ENCODE measurements at regions not wholly inside any gene's neighbourhood (a gene's known extent, or its start where the extent isn't known, plus 50 kb on each side); places are given as distances from the start of the nearest gene placed in this dataset.
"Not testable (repeated sequence)": the region's sequence is repeated elsewhere in the genome, so short reads cannot be mapped to it uniquely, and the experiment has no call there.

DNA sequence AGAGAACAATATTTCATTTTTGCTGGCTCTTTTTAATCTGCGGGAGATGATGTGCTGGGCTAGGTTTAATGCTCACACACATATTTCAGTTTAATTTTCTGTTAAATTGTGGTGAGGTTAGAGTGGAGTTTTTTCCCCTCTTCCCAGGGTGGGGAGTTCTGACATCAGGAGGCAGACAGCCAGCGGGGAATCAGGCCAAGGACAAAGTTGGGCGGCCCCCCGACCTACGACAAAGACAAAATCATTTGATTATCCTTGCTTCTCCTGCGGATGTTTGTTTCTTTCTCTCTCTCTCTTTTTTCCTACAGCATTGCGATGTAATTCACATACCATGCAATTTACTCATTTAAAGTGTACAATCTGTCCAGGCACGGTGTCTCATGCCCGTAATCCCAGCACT, 295.9 kb downstream of the NPIPA7 start:
- not testable (repeated sequence) for DNase-seq (ENCODE audit: low read depth); H3K4me3 ChIP-seq (ENCODE audit: control insufficient read depth, low read depth, low read length)

DNA sequence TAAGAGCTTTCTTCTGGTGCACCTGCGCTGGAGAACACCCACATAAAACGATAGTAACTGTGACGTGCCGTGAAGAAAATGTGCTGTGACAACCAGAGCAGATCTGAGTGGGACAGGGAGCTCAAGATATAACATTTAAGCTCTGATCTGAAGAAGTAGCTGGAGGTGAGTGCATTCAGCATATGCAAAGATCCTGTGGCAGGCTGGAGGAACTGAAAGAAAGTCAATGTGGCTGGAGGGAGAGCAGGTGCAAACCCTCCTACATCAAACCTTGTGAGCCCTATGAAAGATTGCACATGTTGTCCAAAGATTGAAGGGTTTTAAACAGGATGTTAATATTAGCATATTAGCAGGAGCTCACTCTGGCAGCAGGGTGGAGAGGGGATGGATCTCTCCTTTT, 342.9 kb downstream of the NPIPA7 start:
- H3K4me3 ChIP-seq (ENCODE audit: control insufficient read depth, low read depth, low read length); DNase-seq (ENCODE audit: low read depth): not testable (repeated sequence)

DNA sequence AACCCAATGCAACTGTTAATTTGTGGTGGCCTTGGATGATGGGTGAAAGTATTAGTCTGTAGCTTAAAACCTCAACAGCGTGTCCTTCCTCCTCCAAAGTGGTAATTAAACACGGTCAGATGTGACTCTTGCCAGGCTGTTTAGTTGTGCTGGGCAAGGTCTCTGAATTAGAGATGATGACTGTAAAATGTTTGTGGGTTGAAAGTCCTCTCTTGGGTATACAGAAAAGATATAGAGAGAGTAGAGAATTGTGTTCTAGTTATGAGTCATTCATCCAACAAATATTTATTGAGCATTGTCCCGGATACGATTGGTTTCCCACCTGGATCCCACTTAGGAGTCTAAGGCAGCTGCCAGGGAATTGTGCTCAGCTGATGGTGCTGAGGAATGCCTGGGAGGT, 343.7 kb downstream of the NPIPA7 start:
- not testable (repeated sequence) for H3K4me3 ChIP-seq (ENCODE audit: control insufficient read depth, low read depth, low read length); DNase-seq (ENCODE audit: low read depth)

DNA sequence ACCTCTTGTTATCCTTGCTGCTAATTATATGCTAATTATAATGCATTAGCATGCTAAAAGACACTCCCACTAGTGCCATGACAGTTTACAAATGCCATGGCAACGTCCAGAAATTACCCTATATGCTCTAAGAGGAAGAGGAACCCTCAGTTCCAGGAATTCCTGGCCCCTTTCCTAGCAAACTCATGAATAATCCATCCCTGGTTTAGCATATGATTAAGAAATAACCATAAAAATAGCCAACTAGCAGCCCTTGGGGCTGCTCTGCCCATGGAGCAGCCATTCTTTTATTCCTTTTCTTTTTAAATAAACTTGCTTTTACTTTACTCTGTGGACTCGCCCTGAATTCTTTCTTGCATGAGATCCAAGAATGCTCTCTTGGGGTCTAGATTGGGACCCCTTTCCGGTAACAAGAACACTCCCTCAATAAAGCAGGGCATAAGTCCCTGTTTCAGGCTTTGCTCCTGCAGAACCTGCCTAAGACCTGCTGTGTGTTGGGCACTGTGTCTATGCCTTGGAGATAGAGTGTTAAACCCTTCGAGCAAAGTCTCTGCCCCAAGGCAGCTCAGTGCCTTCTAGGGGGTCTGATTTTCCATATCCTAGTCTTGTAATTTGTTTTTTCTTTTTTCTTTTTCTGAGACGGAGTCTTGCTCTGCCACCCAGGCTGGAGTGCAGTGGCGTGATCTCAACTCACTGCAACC, 345.0 kb downstream of the NPIPA7 start:
- H3K4me3 ChIP-seq (ENCODE audit: control insufficient read depth, low read depth, low read length); DNase-seq (ENCODE audit: low read depth): not testable (repeated sequence)

DNA sequence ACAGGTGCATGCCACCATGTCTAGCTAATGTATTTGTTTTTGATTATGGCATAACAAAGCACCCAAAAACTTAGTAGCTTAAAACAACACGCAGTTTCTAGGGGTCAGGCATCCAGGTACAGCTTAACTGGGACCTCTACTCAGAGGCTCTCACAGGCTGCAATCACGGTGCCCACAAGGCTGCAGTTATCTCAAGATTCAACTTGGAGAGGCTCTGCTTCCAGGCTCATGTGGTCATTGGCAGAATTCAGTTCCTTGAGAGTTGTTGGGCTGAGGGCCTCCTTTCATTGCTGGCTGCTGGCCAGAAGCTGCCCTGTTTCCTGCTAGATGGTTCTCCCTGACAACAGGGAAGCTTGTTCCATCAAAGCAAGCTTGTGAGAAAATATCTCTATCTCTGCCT, 348.1 kb downstream of the NPIPA7 start:
- not testable (repeated sequence) for DNase-seq (ENCODE audit: low read depth); H3K4me3 ChIP-seq (ENCODE audit: control insufficient read depth, low read depth, low read length)

DNA sequence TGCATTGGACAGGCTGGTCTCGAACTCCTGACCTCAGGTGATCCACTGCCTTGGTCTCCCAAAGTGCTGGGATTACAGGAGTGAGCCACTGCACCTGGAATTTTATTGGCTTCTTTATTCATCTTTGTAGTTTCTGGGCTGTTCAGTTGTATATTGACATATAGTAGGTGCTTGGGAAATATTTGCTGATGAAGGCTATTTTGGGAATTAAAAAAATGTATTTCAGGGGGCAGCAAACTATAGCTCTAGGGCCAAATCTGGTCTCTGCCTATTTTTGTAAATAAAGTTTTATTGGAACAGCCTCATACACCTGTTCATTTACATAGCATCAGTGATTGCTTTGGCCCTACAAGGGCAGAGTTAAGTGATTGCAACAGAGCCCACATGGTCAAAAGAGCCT, 363.6 kb downstream of the NPIPA7 start:
- not testable (repeated sequence) for H3K4me3 ChIP-seq (ENCODE audit: control insufficient read depth, low read depth, low read length); DNase-seq (ENCODE audit: low read depth)

DNA sequence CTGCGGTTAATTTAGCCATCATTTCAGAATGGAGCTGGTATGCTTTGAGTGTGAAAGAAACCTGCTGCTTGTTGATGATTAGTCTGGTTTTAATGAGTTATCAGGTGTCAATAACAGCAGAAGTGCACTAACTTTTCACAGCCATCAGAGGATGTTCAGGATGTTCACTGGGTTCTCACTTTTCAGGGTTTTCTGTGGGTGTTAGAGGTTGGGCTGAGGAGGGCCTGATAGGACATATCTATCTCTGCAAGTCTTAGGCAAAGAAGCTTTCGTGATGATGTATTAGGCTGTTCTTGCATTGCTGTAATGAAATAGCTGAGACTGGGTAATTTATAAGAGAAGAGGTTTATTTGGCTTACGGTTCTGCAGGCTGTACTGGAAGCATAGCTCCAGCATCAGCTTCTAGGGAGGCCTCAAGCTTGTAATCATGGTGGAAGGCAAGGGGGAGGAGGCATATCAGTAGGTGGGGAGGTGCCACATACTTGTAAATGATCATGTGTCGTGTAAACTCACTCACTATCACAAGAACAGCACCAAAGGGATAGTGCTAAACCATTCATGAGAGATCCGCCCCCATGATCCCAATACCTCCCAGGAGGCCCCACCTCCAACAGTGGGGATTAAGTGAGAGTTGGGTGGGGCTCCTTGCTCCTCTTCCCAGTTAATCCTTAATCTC, 376.2 kb downstream of the NPIPA7 start:
- H3K4me3 ChIP-seq (ENCODE audit: control insufficient read depth, low read depth, low read length); DNase-seq (ENCODE audit: low read depth): not testable (repeated sequence)

DNA sequence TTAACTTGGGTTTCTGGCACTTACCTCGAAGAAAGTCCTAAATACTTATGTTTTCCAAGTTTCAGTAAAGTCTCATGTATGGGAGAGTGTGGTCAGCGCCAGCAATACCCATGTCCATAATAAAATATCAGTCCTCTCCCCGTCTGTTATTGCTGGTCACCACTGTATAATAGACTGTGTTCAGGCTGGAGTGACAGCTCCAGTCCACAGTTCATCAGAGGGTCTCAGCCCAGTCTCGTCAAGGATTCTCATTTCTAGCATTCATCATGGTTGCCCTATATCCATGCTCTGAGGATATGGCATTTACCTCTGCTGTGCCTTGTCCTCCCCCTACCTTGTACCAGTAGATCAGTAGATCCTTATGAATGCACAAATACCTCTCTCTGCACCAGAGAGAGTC, 384.5 kb downstream of the NPIPA7 start:
- no peak for DNase-seq (ENCODE audit: low read depth)
- TF ChIP-seq, protein P1, sequence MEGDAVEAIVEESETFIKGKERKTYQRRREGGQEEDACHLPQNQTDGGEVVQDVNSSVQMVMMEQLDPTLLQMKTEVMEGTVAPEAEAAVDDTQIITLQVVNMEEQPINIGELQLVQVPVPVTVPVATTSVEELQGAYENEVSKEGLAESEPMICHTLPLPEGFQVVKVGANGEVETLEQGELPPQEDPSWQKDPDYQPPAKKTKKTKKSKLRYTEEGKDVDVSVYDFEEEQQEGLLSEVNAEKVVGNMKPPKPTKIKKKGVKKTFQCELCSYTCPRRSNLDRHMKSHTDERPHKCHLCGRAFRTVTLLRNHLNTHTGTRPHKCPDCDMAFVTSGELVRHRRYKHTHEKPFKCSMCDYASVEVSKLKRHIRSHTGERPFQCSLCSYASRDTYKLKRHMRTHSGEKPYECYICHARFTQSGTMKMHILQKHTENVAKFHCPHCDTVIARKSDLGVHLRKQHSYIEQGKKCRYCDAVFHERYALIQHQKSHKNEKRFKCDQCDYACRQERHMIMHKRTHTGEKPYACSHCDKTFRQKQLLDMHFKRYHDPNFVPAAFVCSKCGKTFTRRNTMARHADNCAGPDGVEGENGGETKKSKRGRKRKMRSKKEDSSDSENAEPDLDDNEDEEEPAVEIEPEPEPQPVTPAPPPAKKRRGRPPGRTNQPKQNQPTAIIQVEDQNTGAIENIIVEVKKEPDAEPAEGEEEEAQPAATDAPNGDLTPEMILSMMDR (conservative IDR thresholded peaks at IDR 0.05; ENCODE audit: control insufficient read depth, insufficient read depth, low read depth, low read length) = no peak
- H3K4me3 ChIP-seq (ENCODE audit: control insufficient read depth, low read depth, low read length) = no peak overlapping the region

DNA sequence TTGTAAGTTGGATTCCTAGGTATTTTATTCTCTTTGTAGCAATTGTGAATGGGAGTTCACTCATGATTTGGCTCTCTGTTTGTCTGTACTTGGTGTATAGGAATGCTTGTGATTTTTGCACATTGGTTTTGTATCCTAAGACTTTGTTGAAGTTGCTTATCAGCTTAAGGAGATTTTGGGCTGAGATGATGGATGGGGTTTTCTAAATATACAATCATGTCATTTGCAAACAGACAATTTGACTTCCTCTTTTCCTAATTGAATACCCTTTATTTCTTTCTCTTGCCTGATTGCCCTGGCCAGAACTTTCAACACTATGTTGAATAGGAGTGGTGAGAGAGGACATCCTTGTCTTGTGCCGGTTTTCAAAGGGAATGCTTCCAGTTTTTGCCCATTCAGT, 391.8 kb downstream of the NPIPA7 start:
- not testable (repeated sequence) for H3K4me3 ChIP-seq (ENCODE audit: control insufficient read depth, low read depth, low read length); DNase-seq (ENCODE audit: low read depth)

DNA sequence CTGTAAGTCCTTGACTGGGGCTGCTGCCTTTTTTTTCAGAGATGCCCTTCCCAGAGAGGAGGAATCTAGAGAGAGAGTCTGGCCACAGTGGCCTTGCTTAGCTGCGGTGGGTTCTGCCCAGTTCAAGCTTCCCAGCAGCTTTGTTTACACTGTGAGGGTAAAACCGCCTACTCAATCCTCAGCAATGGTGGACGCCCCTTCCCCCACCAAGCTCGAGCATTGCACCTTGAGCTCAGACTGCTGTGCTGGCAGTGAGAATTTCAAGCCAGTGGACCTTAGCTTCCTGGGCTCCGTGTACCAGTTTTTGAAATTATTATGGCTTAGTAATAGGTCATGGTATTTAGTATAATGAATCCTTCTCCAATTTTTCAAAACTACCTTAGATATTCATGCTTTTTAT, 395.4 kb downstream of the NPIPA7 start:
- TF ChIP-seq, protein P1 (conservative IDR thresholded peaks at IDR 0.05; ENCODE audit: control insufficient read depth, insufficient read depth, low read depth, low read length) = no peak
- no peak overlapping the region for H3K4me3 ChIP-seq (ENCODE audit: control insufficient read depth, low read depth, low read length)
- DNase-seq (ENCODE audit: low read depth) = no peak

DNA sequence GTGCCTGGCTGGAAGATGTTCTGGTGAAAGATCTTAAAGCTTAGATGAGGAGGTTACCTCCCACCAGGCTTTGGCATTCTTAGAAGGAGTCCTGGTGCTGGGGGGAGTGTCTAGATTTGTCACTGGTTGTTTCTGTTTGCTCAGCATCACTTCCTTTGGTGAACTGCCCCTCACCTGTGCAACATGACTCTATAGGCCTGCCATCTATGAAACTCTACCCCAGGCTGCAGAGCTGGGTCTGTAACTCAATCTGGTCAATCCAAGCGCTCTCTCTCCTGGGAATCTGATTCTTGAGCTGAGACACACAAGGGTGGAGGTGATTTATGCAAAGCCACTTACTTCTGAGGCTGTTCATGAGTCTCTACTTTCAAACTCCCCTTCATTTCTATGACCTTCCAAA, 399.4 kb downstream of the NPIPA7 start:
- no peak for DNase-seq (ENCODE audit: low read depth)
- TF ChIP-seq, protein P1 (conservative IDR thresholded peaks at IDR 0.05; ENCODE audit: control insufficient read depth, insufficient read depth, low read depth, low read length) = no peak
- no peak overlapping the region for H3K4me3 ChIP-seq (ENCODE audit: control insufficient read depth, low read depth, low read length)
